ENCODE measurements at regions not wholly inside any gene's neighbourhood (a gene's known extent, or its start where the extent isn't known, plus 50 kb on each side); places are given as distances from the start of the nearest gene placed in this dataset.

GRCh38 chr1:57850176-57850940 lies 426.5 kb upstream of the DAB1 start:
- DNase-seq, result no peak

- no peak for DNase-seq
Measured at GRCh38 chr1:57848406-57848805, 424.5 kb upstream of the DAB1 start.

GRCh38 chr1:57845041-57845440 lies 421.2 kb upstream of the DAB1 start:
- no peak for DNase-seq

GRCh38 chr1:57844382-57844980 lies 420.6 kb upstream of the DAB1 start:
- DNase-seq, result no peak

- DNase-seq, result no peak
Measured at GRCh38 chr1:57843760-57844159, 419.9 kb upstream of the DAB1 start.

DNA sequence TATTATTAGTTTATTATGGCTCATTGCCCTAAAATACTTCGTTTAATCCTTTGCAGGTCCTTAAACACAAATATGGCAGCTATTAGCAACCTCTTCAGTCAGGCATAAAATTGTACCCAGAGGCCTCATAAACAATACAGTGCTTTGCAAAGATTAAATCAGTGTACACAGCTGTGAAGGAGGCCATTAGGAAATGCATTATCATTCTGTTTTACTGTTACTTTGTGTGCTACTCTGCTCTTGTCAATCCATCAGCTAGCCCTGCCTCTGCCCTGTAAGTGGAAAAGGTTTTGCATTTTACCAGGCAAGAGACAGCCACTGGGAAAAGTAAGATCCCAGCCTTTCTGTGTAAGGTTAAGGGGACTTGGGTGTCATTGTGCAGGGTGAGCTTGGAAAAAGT lies 415.7 kb upstream of the DAB1 start:
- DNase-seq, result no peak

GRCh38 chr1:57839067-57839466 lies 415.2 kb upstream of the DAB1 start:
- no peak for DNase-seq

- DNase-seq, result no peak
Measured at GRCh38 chr1:57835620-57836019, 411.8 kb upstream of the DAB1 start.

- DNase-seq, result no peak
Measured at GRCh38 chr1:57833296-57833695, 409.4 kb upstream of the DAB1 start.

GRCh38 chr1:57832612-57833011 lies 408.8 kb upstream of the DAB1 start:
- no peak for DNase-seq

GRCh38 chr1:57831624-57832023 lies 407.8 kb upstream of the DAB1 start:
- DNase-seq, result no peak

DNA sequence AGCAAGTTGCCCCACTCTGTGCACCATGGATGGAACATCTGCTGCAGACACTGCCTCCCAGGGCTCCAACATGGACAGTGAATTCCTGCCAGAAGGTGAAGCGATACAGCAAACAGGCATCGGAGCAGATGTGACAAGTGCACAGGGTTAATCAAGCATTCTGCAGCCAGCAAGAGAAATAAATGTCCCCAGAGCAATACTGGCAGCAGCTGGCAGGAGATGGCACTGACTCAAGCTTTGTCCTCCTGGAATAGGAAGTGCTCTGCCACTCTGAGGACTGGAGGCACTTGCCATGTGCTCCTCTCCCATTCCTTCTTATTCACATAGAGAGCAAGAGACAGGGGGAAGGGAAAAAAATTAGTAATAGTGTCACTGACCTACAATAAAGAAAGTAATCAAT lies 402.7 kb upstream of the DAB1 start:
- no peak for DNase-seq

- DNase-seq, result no peak
Measured at GRCh38 chr1:57824535-57824934, 400.7 kb upstream of the DAB1 start.

DNA sequence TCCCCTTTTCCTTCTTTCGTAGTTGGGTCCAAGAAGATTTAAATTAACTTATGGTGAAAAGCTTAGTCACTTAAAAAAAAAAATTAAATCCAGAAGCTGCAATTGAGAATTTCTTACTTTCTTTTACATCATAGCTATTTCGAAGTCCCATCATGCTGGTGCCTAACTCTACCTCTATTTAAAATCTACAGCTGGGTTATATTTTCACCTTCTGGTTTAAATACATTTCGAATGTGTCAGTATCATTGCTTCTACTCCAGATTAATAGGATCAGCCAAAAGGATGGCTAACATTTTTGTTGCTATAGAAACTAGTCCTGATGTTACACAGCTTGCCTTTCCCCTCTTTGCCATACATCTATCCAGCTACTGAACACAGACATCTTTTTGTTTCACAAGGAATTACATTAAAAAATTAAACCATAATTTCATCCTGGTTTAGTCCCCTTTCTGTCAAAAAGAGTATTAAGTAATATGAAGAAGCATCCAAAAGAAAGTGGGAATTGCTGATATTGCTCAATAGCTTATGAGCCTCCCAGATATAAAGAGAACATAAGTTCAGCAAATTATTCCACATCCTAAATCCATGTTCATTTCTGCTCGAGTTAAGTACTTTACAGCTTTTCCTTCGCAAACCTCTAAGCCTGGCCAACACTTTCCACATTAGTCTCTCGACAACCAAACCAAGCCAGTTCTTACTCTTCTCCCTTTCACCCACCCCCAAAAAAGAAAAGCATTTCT lies 396.7 kb upstream of the DAB1 start:
- DNase-seq, result no peak

- no peak for DNase-seq
Measured at GRCh38 chr1:57819893-57820292, 396.0 kb upstream of the DAB1 start.

DNA sequence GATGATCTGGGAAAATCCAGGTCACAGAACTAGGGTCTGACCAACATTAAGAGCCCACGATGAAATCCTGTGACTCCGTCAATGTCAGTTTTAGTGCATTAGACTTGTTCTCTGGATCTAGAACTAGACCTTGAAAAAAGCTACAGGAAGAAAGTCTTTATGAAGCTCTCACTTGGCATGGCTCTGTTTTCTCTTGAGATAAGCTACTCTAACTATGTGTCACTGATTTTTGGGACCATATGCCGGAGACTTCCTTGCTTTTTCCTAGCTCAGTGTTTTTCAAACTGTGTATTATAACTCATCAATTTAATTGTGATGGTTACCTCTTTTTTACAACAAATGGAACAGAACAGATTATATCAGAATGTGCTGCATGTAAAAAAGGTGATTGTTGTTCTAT lies 379.7 kb upstream of the DAB1 start:
- DNase-seq, result no peak

GRCh38 chr1:57800376-57800775 lies 376.5 kb upstream of the DAB1 start:
- DNase-seq, result no peak

GRCh38 chr1:57799490-57800115 lies 375.7 kb upstream of the DAB1 start:
- no peak for DNase-seq

GRCh38 chr1:57798543-57798942 lies 374.7 kb upstream of the DAB1 start:
- DNase-seq, result no peak

DNA sequence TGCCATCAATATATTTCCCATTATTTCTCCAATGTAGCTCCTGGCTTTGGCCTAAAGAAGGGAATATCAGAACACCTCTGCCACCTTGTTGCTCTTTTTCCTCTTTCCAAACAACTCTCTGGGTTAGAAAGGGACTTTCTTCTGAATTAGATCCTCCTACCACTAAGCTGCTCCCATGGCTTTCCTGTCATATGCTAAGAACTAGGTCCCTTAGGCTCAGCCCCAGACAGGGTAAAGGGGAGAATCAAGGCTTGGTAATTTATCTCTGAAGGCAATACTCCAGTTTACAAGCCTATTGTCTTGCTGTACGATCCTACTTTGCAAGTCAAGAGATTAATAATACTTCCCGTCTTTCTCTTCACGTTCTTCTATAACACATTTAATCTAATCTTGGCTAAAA lies 373.2 kb upstream of the DAB1 start:
- DNase-seq, result no peak

- no peak for DNase-seq
Measured at GRCh38 chr1:57796616-57797015, 372.8 kb upstream of the DAB1 start.

GRCh38 chr1:57795886-57796285 lies 372.0 kb upstream of the DAB1 start:
- DNase-seq, result no peak

DNA sequence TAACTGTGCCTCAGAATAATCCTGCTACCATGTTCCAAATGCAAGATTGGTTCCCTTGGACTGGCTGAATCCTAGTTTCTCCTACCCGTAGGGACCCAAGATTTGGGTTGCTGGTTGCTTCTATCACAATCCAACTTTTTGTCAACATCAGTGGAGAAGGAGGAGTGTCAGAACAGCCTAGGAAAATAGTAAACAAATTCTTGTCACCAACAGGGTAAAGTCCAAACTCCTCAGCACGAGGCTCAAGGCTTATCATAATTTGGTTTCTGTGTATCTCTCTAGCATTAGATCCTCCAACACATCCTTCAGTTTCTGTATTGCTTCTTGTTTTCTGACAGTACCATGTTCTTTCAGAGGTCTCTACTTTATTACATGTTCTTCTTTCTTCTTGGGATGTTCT lies 370.2 kb upstream of the DAB1 start:
- no peak for DNase-seq

- no peak for DNase-seq
Measured at GRCh38 chr1:57791497-57791896, 367.6 kb upstream of the DAB1 start.

Measured in 8988T (cell line).